A549 (cell line): ENCODE measurements at regions not wholly inside any gene's neighbourhood (a gene's known extent, or its start where the extent isn't known, plus 50 kb on each side); places are given as distances from the start of the nearest gene placed in this dataset.

ENCODE experiments used
- CTCF ChIP-seq: fragments of >200 bp; sonication (Bioruptor Twin); formaldehyde crosslinking; IDR thresholded peaks from 3 replicates; pipeline ENCODE4 v1.5.1; 2016
- HDAC2 ChIP-seq: fragments of 200-600 bp; sonication (generic); IDR thresholded peaks from 2 replicates; pipeline ENCODE4 v1.6.1; 2016
- POLR2A ChIP-seq: IDR thresholded peaks from 2 replicates; pipeline ENCODE4 v1.6.1; 2012; ENCODE audit warnings: mild to moderate bottlenecking, low read length
- RAD21 ChIP-seq, 2 experiments: fragments of >200 bp in 1 of 2; sonication (Bioruptor Twin) in 1 of 2; formaldehyde crosslinking in 1 of 2; IDR thresholded peaks in 1 of 2; conservative IDR thresholded peaks in 1 of 2; 2 replicates in 1 of 2; 3 replicates in 1 of 2; pipeline ENCODE4 v1.6.1; 2012 to 2018; ENCODE audit warnings: inconsistent platforms in 1 of 2

GRCh38 chr5:98401656-98402055 is 371.8 kb upstream of the RGMB start:
- TF ChIP-seq CTCF (no peak), POLR2A (no peak), HDAC2 (no peak), RAD21 (conservative IDR thresholded peaks at IDR 0.05 in 1 of 2, IDR thresholded peaks at IDR 0.05 in 1 of 2) (no peak)
